HG03521 (cell line): ENCODE measurements at regions not wholly inside any gene's neighbourhood (a gene's known extent, or its start where the extent isn't known, plus 50 kb on each side); places are given as distances from the start of the nearest gene placed in this dataset.

Source experiments
- ATAC-seq: cut with Tn5 transposase; IDR thresholded peaks from one replicate; pipeline ENCODE4 v1.9.1; 2021; ENCODE audit warnings: mild to moderate bottlenecking, moderate library complexity; ENCODE audit not compliant: unreplicated experiment

DNA sequence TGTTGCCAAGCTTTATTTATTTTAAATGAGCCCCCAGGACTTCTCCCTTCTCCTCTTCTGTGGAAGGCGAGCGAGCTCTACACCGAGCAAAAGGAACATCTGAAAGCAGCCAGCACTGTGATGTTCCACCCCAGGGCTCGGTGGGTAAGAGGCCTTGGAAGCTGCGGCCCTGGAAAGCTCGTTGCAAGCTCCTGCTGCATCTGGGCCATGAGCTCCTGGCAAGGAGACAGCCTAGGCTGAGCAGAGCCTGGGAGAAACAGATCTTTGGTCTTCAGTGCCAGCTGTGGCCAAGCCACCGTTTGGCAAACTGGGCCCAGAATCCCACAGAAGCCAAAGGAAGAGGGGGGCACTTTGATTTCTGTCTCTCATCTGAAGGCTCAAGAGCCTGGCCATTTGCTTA lies 114.1 kb downstream of the ENGASE start:
- ATAC-seq: no peak

DNA sequence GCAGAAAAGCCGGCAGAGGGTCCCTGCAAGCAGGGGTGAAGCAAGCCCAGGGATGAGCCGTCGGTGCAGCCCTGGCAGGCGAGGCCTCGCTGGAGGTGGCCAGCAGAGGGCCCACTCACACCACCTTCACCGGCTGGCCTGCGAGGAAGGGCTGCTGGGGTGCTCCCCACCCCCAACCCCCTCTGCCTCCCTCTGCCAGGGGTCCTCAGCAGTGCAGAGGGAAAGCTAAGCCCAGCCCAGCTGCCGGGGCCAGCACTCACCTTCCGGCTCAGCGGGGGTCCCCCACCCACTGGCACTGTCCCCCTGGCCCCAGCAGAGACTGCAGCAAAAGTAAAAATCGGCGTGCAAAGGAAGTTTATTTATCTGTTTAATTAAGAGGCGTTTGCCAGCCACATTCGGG lies 113.4 kb downstream of the ENGASE start:
- no peak for ATAC-seq

DNA sequence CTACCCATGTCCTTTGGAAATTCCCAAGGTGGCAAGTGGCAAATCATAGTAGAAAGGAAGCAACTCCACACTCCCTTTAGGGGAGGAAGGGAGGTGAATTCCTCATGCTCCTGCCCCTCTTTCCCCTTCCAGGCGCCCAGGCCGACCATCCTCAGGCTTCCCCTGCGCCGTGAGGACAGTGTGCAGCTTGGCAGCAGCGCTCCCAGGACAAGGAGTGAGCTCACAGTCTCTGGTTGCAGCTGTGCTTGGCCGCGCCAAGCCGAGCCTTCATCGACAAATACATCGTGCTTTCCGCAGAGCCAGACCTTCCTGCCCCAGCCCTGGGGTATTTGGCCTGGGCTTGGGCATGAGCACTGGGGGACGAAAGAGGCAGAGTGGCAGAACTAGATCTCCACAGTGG lies 112.6 kb downstream of the ENGASE start:
- ATAC-seq: no peak

DNA sequence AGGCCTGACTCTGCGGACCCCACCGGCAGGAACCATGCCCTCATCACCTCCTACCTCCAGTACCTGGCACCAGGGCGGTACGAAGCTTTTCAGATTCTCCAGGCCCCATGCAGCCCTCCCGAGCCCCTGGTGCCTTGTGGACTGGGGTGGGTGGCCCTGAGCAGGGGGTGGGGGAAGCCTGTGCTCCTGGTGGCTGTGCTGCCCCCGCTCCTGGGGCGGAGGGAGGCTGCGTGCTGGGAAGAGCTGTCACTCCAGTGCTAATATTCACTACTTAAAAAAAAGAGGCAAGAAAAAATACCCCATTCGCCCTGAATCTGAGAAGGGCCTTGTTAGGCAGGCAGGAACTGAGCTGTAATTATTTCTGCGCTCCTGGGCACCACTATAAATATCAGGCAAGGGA lies 111.8 kb downstream of the ENGASE start:
- no peak for ATAC-seq

DNA sequence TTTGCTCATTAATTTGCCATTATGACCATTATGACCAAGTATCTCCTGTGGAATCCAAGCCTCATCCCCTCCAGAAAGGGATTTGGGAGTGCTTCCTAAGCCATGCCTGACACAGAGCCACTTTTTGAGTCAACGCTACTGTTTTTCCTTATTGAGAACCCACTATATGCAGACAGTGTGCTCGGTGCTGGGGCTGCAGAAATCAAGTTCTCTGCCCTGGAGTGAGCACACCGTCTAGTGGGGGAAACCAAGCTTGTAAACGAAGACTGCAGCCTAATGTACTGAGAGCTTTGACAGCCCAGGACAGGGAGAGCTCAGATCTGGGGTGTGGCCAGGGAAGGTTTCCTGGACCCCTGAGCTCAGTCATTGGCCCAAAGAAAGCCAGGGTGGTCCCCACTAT lies 111.0 kb downstream of the ENGASE start:
- no peak for ATAC-seq

DNA sequence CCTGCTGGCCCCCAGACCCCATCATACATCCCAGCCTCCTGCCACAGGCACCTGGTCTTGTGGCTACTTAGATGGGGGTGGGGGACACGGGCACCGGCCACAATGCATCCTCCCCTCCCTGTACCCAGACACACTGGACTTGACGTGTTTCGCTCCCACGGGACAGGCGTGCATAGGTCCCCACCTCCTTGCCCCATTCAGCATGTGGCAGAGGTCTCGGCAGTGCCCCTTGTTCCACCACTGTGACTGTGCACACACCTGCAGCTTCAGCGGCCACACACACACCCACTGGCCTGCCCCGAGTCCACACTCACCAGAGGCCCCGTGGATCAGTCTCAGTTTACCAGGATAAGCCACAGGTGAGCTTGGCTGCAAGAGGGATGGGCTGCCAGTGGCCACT lies 109.6 kb downstream of the ENGASE start:
- no peak for ATAC-seq

DNA sequence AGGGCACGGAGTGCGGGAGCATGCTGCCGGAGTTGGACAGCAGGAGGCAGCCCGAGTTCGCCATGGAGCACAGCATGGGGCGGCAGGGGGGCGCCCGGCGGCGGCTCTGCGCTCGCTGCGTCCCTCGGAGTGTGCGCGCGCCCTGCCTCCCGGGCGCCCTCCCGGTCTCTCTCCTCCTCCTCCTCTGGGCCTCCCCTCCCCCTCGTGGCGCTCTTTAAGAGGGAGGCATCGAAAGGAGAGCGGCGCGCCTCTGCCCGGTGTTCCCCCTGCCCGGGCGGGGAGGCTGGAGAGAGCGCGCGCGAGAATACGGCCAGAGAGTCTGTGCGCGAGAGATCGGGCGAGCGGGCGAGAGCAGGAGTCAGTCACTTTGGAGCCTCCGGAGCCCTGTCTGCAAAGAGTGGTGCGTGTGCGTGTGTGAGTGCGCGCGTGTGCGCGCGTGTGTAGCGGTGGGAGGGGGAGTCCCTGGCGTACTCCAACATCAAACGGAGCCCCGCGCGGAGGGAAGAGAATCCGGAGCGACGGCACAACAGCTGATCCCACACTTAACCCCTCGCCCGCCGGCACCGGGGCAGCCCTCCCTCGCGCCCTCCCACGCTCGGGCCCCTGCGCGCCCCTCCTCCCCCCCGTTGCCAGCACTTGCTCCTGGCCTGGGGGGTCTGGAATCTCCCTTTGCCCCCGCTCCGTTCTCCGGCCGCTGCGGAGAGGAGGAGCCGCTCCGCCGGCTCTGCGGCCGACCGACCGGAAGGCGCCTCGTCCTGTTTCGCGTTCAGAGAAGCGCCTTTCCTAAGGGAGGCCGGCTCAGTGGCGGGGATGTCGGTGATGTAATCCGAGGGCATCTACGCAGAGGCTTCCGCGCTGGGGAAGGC lies 108.9 kb downstream of the ENGASE start:
- no peak for ATAC-seq

DNA sequence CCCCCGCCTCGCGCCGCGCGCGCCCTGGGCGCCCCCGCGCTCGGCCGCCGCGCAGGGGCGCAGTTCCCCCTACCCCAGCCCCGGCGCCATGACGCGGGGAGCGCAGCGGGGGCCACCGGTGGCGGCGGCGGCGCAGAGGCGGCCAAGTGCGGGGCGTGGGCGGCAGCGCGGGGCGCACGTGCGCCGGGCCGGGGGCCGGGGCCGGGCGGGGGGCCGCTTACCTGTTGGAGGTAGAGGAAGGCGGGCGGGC lies 108.3 kb downstream of the ENGASE start:
- ATAC-seq: no peak

DNA sequence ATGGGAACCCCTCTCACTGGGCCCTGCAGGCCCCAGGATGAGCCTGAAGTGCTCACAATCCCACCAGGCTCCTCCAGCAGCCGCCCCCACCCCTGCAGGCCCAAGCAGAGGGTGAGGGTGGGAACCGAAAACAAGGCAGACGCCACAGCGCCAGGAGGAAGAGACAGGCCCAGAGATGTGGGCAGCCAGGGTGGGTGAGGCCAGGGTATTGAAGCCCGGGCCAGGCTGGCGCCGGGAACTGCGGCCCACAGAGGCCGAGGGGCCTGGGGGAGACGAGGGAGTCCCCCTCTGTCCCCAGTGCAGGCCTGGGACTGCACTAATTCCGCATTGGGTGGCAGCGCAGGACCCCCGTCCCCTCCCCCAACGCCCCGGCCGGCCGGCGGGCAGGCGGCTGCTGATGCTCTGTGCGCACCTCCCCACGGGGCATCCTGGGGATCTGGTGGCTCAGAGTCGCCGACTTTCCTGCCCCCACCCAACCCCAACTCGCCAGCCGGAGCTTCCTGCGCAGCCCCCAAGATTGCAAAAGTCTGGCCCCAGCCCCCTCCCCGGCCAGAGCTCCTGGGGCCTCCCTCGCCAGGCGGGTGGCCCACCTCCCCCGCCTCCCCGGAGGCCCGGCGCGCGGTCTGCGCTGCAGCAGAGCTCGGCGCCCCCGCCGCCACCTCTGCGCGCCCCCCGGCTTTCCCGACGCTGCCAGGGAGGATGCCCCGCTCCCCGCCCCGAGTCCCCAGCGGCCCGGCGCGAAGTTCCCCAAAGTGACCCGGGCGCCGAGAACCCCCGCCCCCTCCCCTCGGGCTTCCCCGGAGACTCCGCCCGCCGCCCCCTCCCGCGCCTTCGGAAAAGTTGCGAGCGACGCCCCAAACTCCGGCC lies 107.8 kb downstream of the ENGASE start:
- no peak for ATAC-seq

DNA sequence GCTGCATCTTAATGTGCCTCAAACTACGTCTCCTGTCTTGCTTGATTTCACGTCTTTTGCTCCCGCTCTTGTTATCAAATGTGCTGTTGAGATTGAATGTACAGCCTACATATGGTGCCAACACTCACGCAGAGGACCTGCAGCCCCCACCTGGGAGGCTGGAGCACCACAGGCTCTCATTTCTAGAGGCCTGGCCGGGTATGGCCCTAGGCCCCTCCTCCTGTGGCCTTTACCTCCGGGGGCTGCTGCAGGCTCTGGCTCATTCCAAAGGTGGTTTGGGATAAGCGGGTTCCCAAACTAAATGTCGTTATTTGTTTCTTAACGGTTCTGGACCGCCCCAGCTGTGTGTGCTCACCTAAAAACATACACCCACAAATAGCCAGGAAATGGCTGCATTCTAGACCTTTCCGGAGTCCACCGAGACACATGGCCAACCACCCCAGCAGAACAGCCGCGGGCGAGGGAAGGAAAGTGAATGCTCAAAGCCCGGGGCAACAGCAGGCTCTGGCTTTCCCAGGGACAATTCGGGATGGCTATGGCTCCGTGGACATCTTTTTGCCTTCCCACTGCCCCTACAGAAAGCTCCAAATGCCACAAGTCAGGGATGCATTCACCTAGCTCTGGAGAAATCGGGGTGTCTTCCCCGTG lies 105.9 kb downstream of the ENGASE start:
- ATAC-seq: no peak

DNA sequence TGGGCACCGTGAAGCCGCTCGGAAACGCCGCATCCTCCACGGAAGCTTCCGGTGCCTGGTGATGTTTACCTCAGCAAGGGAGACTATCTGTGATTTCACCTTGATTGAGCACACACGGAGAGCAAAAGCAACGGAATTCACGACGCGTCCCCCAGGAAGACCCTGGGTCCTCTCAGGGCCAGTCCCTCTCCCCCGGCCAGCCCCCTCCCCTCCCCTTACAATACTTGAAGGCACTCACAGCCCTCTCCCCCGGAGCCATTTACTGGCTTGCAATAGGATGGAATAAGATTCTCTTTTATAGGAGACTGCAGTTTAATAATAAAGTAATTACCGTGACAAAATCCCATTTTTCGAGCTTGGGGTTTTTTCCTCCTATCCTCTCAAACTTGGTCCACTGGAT lies 104.7 kb downstream of the ENGASE start:
- ATAC-seq: no peak

DNA sequence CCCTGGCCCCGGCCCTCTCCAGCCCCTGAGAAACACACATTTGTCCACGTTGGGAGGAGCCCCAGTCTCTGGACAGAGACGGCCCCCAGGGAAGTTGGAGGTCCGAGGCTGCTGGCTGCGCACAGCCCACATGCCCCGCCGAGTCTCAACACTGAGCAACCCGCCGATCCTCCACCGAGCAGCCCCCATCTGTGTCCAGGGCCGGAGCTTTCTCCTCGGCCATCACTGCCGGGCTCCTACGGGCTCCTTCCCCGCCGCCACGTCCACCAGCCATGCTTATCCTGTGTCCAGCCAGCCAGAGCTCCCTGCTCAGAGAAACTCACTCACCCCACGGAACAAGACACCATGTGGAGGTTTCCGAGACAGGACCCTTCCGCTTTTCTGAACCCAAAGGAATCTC lies 103.3 kb downstream of the ENGASE start:
- no peak for ATAC-seq

DNA sequence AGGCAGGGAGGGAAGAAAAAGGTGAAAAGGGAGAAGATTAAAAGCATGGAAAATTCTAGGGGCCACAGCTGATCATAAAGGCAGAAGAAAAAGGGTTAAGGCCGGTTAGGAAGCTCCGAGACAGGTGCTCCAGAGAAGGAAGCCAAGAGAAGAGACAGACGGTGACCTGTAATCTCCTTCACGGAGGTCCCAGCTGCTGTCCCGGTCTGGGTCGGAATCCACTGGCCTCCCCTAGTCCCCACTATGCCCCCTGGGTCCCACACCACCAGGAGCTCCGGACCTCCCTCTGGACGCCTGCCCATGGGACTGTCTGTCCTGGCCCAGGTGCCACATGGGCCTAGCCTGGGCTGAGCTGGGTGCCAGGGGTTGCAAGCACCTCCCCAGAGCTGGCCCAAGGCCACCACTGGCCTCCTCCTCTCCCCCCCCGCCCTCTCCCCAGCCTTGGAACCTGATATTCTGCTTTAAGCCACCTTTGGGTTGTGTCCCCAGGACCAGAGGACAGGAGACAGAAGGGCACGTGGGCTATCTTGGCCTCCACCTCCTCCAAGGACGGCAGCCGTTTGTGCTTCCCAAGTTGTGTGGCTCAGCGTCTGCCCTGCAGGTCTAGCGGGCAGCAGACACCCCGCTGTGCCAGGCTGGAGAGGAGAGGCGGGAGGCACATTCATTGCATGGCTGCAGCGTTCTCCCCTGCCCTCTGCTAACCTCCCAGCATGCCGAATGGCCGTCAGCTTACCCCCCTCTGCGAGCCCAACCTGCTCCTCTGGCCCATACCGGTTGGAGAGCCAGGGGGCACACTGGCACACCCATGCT lies 102.4 kb downstream of the ENGASE start:
- no peak for ATAC-seq

DNA sequence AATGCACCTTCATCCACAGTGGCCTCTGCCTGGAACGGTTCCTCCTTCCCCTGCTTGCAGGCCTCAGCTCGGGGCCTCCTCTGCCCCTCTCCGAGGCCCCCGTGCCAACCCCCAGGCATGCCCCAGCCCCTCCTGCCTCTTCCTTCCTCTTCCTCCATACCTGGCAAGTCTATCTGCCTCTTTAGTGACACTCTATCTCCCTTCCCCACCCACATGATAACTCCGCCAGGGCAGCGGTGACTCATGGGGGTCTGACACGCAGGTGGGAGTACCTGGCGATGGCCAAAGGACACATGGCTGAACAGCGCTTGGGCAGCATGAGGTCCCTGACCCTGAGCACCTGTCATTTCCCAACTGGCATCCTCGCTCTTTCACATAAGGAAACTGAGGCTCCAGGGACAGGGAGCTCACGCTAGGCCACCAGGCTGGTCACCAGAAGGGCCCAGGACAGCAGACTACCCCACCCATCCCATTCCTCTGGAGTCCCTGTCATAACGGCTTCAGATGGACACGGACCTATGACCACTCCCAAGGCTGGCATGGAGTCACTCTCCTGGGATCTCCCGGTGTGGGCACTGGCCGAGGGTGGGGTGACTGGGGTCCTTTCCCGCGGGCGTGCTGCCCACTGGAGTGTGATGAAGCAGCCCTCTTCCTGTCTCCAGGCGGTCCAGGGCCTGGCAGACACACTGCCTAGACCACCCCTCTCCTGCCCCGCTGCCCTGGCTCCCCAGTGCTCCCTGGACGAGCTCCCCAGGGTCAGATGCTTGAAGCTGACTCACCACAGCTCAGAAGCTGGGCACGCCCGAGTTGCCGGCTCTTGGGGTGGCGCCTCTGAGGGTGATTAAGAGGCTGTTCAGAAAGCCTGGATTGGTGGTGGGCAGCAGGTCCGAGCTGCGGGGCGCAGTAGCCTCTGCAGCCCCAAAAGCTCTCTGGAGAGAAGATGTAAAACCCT lies 100.6 kb downstream of the ENGASE start:
- no peak for ATAC-seq

DNA sequence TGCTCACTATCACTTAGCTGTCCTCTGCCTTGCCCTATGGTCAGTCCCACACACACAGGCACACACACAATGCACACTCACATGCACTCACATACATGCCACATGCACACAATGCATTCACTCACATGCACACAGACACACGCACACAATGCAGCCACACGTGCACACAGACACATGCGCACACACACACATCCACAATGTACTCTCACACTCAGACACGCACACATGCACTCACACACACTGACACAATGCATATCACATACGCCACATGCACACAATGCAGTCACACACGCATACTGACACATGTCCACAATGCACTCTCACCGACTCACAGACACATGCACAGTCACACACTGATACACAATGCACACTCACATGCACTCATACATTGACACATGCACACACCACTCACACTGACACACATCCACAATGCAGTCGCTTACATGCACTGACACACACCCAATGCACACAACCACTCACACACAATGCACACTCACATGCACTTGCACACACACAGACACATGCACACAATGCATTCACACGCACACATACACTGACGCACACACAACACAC lies 99.7 kb downstream of the ENGASE start:
- ATAC-seq: no peak

DNA sequence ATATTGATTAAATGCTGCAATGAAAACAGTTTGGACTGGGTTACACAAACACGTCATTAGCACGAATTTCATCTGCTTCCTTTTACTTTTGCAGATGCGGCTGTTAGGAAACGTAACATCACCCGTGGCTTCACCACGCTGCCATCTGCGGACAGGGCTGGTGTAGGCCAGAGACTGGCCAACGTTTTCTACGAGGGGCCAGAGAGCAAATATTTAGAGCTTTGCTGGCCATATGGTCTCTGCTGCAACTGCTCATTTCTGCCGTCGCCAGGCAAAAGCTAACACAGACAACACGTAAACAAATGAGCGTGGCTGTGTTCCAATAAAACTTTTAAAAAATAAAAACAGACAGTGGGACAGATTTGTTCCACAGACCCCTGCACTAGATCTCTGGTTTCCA lies 96.6 kb downstream of the ENGASE start:
- ATAC-seq: no peak

DNA sequence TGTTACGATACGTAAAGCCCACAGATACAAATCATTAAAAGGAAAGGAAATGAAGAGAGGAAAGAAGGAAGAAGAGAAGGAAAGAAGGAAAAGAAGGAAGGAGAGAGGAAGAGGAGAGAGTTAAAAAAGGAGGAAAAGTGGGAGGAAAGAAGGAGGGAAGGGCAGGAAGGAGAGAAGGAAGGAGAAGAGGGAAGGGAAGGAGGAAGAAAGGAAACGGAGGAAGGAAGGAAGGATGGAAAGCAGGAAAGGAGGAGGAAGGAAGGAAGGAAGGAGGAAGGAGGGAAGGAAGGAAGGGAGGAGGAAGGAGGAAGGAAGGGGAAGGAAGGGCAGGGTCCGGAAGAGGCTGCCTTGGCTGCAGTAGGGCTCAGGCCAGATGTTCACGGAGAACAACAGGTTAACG lies 95.2 kb downstream of the ENGASE start:
- ATAC-seq: no peak

DNA sequence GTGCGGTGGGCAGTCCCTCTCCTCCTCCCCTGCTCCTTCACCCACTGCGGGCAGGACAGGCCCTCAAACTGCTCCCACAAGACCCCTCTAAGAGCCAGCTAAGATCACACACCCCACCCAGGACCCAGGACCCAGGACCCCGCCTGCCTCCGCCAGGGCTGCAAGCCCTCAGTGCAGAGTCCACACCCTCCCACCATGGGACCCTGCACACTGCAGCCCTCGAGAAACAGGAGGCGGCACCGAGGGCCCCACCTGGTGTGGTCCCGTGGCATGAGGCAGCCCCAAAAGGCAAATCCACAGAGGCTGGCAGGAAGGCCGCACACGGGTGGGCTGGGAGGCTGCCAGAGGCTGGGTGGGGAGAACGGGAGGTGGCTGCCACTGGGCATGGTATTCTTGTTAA lies 94.7 kb downstream of the ENGASE start:
- ATAC-seq: no peak

DNA sequence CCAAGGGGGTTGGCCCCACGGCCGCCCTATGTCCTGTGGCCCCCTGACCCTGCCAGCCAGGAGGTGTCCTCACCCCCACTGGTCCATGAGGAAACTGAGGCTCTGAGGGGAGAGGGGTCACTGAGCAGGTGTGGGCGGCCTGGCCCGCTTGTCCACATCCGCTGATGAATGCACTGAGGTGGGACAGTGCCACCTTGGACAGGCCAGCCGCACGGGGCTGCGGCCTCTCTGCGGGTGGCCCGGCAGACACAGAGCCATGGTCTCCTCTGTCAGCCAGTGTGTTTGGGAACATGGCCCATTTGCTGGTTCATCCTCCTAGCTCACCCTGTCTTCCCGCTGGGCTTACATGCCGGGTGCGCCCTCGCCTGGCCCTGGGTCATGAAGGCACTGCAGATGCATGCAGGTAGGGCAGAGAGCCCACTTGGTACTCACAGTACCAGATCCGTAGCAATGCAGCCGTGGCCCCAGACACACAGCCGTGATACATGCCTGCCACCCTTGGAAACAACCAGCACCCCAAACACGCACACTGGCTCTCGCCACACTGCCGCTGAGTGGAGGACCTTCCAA lies 93.9 kb downstream of the ENGASE start:
- no peak for ATAC-seq
